ENCODE measurements at regions not wholly inside any gene's neighbourhood (a gene's known extent, or its start where the extent isn't known, plus 50 kb on each side); places are given as distances from the start of the nearest gene placed in this dataset.

- no peak for TF ChIP-seq CTCF (IDR thresholded peaks at IDR 0.05)
- no peak for TF ChIP-seq POLR2A (IDR thresholded peaks at IDR 0.05)
Measured at GRCh38 chr17:70869402-70870085, 700.2 kb downstream of the KCNJ2 start.
